Erythroblast (primary cell): ENCODE measurements at regions not wholly inside any gene's neighbourhood (a gene's known extent, or its start where the extent isn't known, plus 50 kb on each side); places are given as distances from the start of the nearest gene placed in this dataset.

Experiments used
- GATA1 ChIP-seq: IDR thresholded peaks from 2 replicates; pipeline ENCODE4 v1.6.1; 2011; ENCODE audit warnings: low read depth, mild to moderate bottlenecking, control low read depth, low read length, moderate library complexity
- POLR2A ChIP-seq: IDR thresholded peaks from 2 replicates; pipeline ENCODE4 v1.6.1; 2011; ENCODE audit warnings: mild to moderate bottlenecking, low read length

DNA sequence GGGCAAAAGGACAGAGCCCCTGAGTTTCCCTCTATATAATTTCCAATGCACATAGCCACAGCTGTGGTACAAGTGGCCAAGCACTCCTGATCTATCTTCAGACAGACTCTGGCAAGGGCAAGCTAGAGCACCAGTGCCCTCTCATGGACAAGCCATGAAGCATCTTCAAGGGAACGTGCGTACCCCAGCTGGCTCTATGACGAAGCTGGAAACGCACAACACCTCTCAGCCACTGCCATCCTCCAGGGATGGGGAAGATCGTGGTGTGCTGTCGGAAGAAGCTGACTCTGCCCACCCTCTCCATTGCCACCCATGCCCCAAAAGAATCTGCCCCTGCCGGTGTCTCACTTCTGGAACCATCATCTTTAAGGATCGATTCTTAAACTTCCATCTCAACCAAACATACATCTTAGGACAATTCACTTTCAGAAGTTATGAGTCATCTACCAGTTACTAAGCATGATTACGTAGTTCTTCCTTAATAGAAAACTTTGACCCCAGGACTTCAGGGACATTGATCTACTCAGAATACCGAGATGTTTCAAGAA is 482.9 kb downstream of the AGTPBP1 start:
- TF ChIP-seq POLR2A, result no peak
- TF ChIP-seq GATA1, result no peak
